Suprapubic skin (tissue), 3 donors: ENCODE measurements at regions not wholly inside any gene's neighbourhood (a gene's known extent, or its start where the extent isn't known, plus 50 kb on each side); places are given as distances from the start of the nearest gene placed in this dataset.

Experiments used
- POLR2A ChIP-seq, 2 donors: fragments of 450-650 bp; IDR thresholded peaks; one replicate each; pipeline ENCODE4 v1.6.1; 2017; ENCODE audit warnings: antibody characterized with exemption in 2 of 2, mild to moderate bottlenecking in 2 of 2, moderate library complexity in 2 of 2
- TF ChIP-seq, protein P1 (sequence below), 2 donors: fragments of 200-600 bp in 1 of 2; fragments of 450-650 bp in 1 of 2; sonication (generic) in 1 of 2; IDR thresholded peaks; one replicate each; pipeline ENCODE4 v1.5.1; 2016 to 2019; ENCODE audit warnings: antibody characterized with exemption in 2 of 2, mild to moderate bottlenecking in 1 of 2, moderate library complexity in 1 of 2

DNA sequence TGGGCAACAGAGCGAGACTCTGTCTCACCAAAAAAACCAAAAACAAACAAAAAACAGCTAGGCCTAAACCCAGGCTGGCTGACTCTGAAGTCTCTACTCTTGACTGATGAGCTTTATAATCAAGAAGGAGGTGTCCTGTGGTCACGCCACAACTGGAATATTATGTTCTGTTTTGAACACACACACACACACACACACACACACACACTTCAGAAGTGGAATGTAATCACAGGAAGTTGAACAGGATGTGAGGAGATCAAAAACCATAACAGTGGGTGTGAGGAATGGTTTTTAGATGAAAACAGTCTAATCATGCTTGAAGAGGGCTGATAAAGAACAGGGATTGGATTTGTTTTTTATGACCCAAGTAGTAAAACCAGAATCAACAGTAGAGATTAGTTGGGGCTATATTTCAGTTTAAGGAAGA, 51.1 kb upstream of the IL6 start:
- TF ChIP-seq, protein P1, sequence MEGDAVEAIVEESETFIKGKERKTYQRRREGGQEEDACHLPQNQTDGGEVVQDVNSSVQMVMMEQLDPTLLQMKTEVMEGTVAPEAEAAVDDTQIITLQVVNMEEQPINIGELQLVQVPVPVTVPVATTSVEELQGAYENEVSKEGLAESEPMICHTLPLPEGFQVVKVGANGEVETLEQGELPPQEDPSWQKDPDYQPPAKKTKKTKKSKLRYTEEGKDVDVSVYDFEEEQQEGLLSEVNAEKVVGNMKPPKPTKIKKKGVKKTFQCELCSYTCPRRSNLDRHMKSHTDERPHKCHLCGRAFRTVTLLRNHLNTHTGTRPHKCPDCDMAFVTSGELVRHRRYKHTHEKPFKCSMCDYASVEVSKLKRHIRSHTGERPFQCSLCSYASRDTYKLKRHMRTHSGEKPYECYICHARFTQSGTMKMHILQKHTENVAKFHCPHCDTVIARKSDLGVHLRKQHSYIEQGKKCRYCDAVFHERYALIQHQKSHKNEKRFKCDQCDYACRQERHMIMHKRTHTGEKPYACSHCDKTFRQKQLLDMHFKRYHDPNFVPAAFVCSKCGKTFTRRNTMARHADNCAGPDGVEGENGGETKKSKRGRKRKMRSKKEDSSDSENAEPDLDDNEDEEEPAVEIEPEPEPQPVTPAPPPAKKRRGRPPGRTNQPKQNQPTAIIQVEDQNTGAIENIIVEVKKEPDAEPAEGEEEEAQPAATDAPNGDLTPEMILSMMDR (IDR thresholded peaks at IDR 0.05) = no peak
- no peak for TF ChIP-seq POLR2A (IDR thresholded peaks at IDR 0.05)
